HUES64 (cell line): ENCODE measurements at regions not wholly inside any gene's neighbourhood (a gene's known extent, or its start where the extent isn't known, plus 50 kb on each side); places are given as distances from the start of the nearest gene placed in this dataset.

ENCODE experiments used
- H3K27ac ChIP-seq: 2 replicates; pipeline ENCODE4 v1.7.0; 2013; ENCODE audit warnings: low read depth, low read length, inconsistent platforms
- H3K27me3 ChIP-seq: 2 replicates; pipeline ENCODE4 v1.6.1; 2013; ENCODE audit warnings: mild to moderate bottlenecking, low read length; ENCODE audit not compliant: insufficient read depth
- H3K36me3 ChIP-seq: 2 replicates; pipeline ENCODE4 v1.6.1; 2013; ENCODE audit warnings: mild to moderate bottlenecking, low read length; ENCODE audit not compliant: insufficient read depth
- H3K4me1 ChIP-seq: 2 replicates; pipeline ENCODE4 v1.6.1; 2013; ENCODE audit warnings: mild to moderate bottlenecking, low read length, moderate library complexity; ENCODE audit not compliant: insufficient read depth
- H3K4me3 ChIP-seq: 2 replicates; pipeline ENCODE4 v1.5.1; 2013; ENCODE audit warnings: mild to moderate bottlenecking, low read length, moderate library complexity
- H3K9ac ChIP-seq: 2 replicates; pipeline ENCODE4 v1.6.1; 2013; ENCODE audit warnings: mild to moderate bottlenecking, low read depth, low read length
- H3K9me3 ChIP-seq: 2 replicates; pipeline ENCODE4 v1.6.1; 2013; ENCODE audit warnings: low read depth, low read length; ENCODE audit not compliant: insufficient read depth
- WGBS: fragments of 150-250, 120-280 bp; methylation state at CpG from one replicate; pipeline ENCODE4 v1.1.7; 2013; ENCODE audit warnings: missing lambda C conversion rate; 5-methylcytosine and 5-hydroxymethylcytosine counted together

- Histone ChIP-seq H3K4me3 (no peak overlapping the region), H3K27me3 (no peaks in the 10 kb centered on the region), H3K27ac (no peak overlapping the region), H3K4me1 (no peaks in the 10 kb centered on the region), H3K9me3 (no peaks in the 10 kb centered on the region), H3K9ac (no peak overlapping the region), H3K36me3 (no peaks in the 10 kb centered on the region)
- WGBS, result 100% methylated on average over 1 of the region's 1 CpG
Measured at GRCh38 chr3:25367025-25367424, 61.0 kb upstream of the RARB start.

GRCh38 chr3:25372167-25372566 lies 55.9 kb upstream of the RARB start:
- no peaks in the 10 kb centered on the region for H3K27me3 ChIP-seq
- no peak overlapping the region for H3K27ac ChIP-seq
- no peak overlapping the region for H3K9ac ChIP-seq
- no peaks in the 10 kb centered on the region for H3K4me1 ChIP-seq
- no peaks in the 10 kb centered on the region for H3K36me3 ChIP-seq
- no peaks in the 10 kb centered on the region for H3K9me3 ChIP-seq
- WGBS, result 96% methylated on average over 3 of the region's 3 CpGs
- no peak overlapping the region for H3K4me3 ChIP-seq

GRCh38 chr3:25376340-25376739 lies 51.7 kb upstream of the RARB start:
- H3K9me3 ChIP-seq, result no peaks in the 10 kb centered on the region
- no peak overlapping the region for H3K9ac ChIP-seq
- H3K27me3 ChIP-seq, result no peaks in the 10 kb centered on the region
- no peak overlapping the region for H3K27ac ChIP-seq
- H3K36me3 ChIP-seq, result no peaks in the 10 kb centered on the region
- H3K4me1 ChIP-seq, result no peaks in the 10 kb centered on the region
- H3K4me3 ChIP-seq, result no peak overlapping the region
- WGBS, result 92% methylated on average over 4 of the region's 4 CpGs

- Histone ChIP-seq H3K36me3 (no peaks in the 10 kb centered on the region), H3K4me3 (no peak overlapping the region), H3K4me1 (no peaks in the 10 kb centered on the region), H3K27ac (no peak overlapping the region), H3K9me3 (no peaks in the 10 kb centered on the region), H3K27me3 (no peaks in the 10 kb centered on the region), H3K9ac (no peak overlapping the region)
- WGBS, result 88% methylated on average over 2 of the region's 2 CpGs
Measured at GRCh38 chr3:25377042-25377441, 51.0 kb upstream of the RARB start.
